ENCODE measurements at regions not wholly inside any gene's neighbourhood (a gene's known extent, or its start where the extent isn't known, plus 50 kb on each side); places are given as distances from the start of the nearest gene placed in this dataset.

DNA sequence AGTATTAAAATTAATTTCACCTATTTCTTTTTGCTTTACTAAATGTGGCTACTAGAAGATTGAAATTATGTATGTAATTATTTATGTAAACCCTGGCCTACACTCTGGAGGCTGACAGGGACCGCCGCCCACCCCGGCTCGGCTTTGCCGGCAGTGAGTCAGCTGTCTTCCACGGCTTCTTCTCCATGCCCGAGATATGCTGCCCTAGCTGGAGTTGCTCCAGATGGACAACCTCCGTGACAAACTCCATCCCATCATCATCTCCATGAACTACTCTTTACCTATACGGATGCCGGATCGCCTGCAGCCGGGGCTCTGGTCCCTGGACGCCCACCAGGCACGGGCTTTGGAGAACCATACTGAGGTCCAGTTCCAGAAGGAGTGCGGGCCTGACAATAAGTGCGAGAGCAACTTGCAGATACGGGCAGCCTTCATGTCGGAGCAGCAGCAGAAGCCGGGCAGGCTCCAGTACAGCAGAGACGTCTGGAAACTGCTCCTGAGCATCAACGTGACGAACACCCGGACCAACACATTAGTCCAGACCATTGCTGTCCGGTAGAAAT lies 86.9 kb upstream of the NID2 start:
- ATAC-seq (no peak), DNase-seq (no peak)
- intact Hi-C loops (cut with DNase I) = no loop called here
- Histone ChIP-seq H3K27ac (no peak overlapping the region), H3K4me3 (no peak overlapping the region), H3K4me1 (no peaks in the 10 kb centered on the region), H3K36me3 (no peaks in the 10 kb centered on the region), H3K27me3 (no peaks in the 10 kb centered on the region), H3K9me3 (no peaks in the 10 kb centered on the region)
- 74% methylated on average over 8 of the region's 24 CpGs for WGBS (ENCODE audit: insufficient coverage, low coverage, low lambda C conversion rate, missing lambda C conversion rate)
- no peak for TF ChIP-seq POLR2A (IDR thresholded peaks at IDR 0.05)
- TF ChIP-seq, protein P1, sequence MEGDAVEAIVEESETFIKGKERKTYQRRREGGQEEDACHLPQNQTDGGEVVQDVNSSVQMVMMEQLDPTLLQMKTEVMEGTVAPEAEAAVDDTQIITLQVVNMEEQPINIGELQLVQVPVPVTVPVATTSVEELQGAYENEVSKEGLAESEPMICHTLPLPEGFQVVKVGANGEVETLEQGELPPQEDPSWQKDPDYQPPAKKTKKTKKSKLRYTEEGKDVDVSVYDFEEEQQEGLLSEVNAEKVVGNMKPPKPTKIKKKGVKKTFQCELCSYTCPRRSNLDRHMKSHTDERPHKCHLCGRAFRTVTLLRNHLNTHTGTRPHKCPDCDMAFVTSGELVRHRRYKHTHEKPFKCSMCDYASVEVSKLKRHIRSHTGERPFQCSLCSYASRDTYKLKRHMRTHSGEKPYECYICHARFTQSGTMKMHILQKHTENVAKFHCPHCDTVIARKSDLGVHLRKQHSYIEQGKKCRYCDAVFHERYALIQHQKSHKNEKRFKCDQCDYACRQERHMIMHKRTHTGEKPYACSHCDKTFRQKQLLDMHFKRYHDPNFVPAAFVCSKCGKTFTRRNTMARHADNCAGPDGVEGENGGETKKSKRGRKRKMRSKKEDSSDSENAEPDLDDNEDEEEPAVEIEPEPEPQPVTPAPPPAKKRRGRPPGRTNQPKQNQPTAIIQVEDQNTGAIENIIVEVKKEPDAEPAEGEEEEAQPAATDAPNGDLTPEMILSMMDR (IDR thresholded peaks at IDR 0.05) = no peak

DNA sequence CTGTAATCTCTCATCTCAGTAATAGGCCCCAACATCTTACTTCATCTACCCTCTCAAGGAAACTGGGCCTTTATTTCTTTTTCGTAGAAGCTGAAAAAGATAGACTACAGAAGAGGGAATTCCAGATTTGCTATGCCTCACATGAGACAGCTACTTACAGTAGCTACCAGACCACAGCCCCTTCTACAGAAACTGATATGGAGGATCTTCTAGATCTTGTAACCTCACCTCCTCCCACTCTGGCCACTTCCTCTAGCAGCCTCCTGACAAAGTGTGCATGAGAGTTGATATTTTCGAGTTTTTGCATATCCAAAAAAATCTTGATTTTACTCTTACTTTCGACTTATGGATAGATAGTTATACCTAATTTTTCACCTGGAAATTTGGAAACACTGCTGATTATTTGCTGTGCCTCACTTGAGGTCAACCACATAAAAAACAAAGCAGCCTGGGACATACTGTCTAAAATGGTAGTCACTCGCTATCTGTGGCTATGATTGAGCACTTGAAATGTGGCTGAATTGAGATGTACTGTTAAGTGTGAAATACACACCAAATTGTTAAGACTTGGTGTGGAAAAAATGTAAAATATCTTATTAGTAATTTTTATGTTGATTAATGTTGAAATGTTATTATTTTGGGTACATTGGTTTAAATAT lies 86.3 kb upstream of the NID2 start:
- Histone ChIP-seq H3K36me3 (no peaks in the 10 kb centered on the region), H3K4me1 (no peaks in the 10 kb centered on the region), H3K27ac (no peak overlapping the region), H3K27me3 (no peaks in the 10 kb centered on the region), H3K9me3 (no peaks in the 10 kb centered on the region), H3K4me3 (no peak overlapping the region)
- DNase-seq (no peak), ATAC-seq (peak in 2 of 4 donors; percentile 19 to 36)
- 62% methylated on average over 4 of the region's 4 CpGs for WGBS (ENCODE audit: insufficient coverage, low coverage, low lambda C conversion rate, missing lambda C conversion rate)
- TF ChIP-seq POLR2A (IDR thresholded peaks at IDR 0.05) = no peak
- TF ChIP-seq, protein P1 (IDR thresholded peaks at IDR 0.05) = no peak
- intact Hi-C loops (cut with DNase I) = no loop called here

GRCh38 chr14:52153939-52154338 lies 85.1 kb upstream of the NID2 start:
- no peaks in the 10 kb centered on the region for H3K4me1 ChIP-seq
- H3K27ac ChIP-seq = no peak overlapping the region
- WGBS (ENCODE audit: insufficient coverage, low coverage, low lambda C conversion rate, missing lambda C conversion rate) = 15% methylated on average over 1 of the region's 1 CpG
- ATAC-seq (no peak), DNase-seq (no peak)
- no peaks in the 10 kb centered on the region for H3K9me3 ChIP-seq
- no peak overlapping the region for H3K4me3 ChIP-seq
- no peaks in the 10 kb centered on the region for H3K27me3 ChIP-seq
- TF ChIP-seq, protein P1 (IDR thresholded peaks at IDR 0.05) = no peak
- TF ChIP-seq POLR2A (IDR thresholded peaks at IDR 0.05) = no peak
- intact Hi-C loops (cut with DNase I) = no loop called here
- no peaks in the 10 kb centered on the region for H3K36me3 ChIP-seq

- intact Hi-C loops (cut with DNase I) = no loop called here
- no peak for DNase-seq
- Histone ChIP-seq H3K4me1 (no peaks in the 10 kb centered on the region), H3K27ac (no peak overlapping the region), H3K9me3 (no peaks in the 10 kb centered on the region), H3K36me3 (no peaks in the 10 kb centered on the region), H3K4me3 (no peak overlapping the region), H3K27me3 (no peaks in the 10 kb centered on the region)
- 40% methylated on average over 1 of the region's 2 CpGs for WGBS (ENCODE audit: insufficient coverage, low coverage, low lambda C conversion rate, missing lambda C conversion rate)
- no peak for ATAC-seq
- TF ChIP-seq, protein P1 (IDR thresholded peaks at IDR 0.05) = no peak
- no peak for TF ChIP-seq POLR2A (IDR thresholded peaks at IDR 0.05)
Observed at GRCh38 chr14:52150162-52150561, 81.3 kb upstream of the NID2 start.
